A549 (cell line): ENCODE measurements at regions not wholly inside any gene's neighbourhood (a gene's known extent, or its start where the extent isn't known, plus 50 kb on each side); places are given as distances from the start of the nearest gene placed in this dataset.

Source experiments
- ATAC-seq, 2 experiments: fragments of 200-7000 bp in 1 of 2; fragments of >200 bp in 1 of 2; cut with Nextera tagmentation in 1 of 2; cut with Tn5 transposase in 1 of 2; 3 replicates each; pipeline versions ENCODE4 v1.8.0 to v1.9.1; 2018 to 2020; ENCODE audit warnings: mild to moderate bottlenecking in 1 of 2, moderate library complexity in 1 of 2
- CTCF ChIA-PET: fragments of 300-600 bp; sonication (Branson Sonifier 250); formaldehyde crosslinking; extraction: SDS; loops from one replicate; lab custom pipeline; 2021; ENCODE audit warnings: antibody characterized with exemption, inconsistent platforms; lab: Yijun Ruan, JAX
- POLR2A ChIA-PET: fragments of 350-600 bp; formaldehyde crosslinking; extraction: SDS; loops from one replicate; lab custom pipeline; 2021; ENCODE audit warnings: antibody characterized with exemption, inconsistent platforms; lab: Yijun Ruan, JAX
- DNase-seq, 2 experiments: peaks; one replicate each; pipeline versions ENCODE4 v3.0.0 to v3.0.0-alpha.2; 2011 to 2016; ENCODE audit warnings: low read depth in 1 of 2, low spot score in 1 of 2
- FAIRE-seq: peaks from 2 replicates; lab custom pipeline; 2011; peaks lifted over from hg19 to GRCh38; lab: Jason Lieb, UNC
- H3K27ac ChIP-seq, 2 experiments: fragments of >200 bp; sonication (Bioruptor Twin); formaldehyde crosslinking; 3 replicates each; pipeline ENCODE4 v1.5.1; 2016 to 2017
- H3K4me1 ChIP-seq: fragments of >200 bp; sonication (Bioruptor Twin); formaldehyde crosslinking; 3 replicates; pipeline ENCODE4 v1.6.1; 2016
- H3K4me2 ChIP-seq: fragments of >200 bp; sonication (Bioruptor Twin); formaldehyde crosslinking; 3 replicates; pipeline ENCODE4 v1.6.1; 2016
- H3K4me3 ChIP-seq: fragments of >200 bp; sonication (Bioruptor Twin); formaldehyde crosslinking; 3 replicates; pipeline ENCODE4 v1.5.1; 2016
- H3K9me3 ChIP-seq: fragments of >200 bp; sonication (Bioruptor Twin); formaldehyde crosslinking; 3 replicates; pipeline ENCODE4 v1.6.1; 2016
- CHD2 ChIP-seq: fragments of 150-350 bp; IDR thresholded peaks from 2 replicates; pipeline ENCODE4 v1.6.1; 2014; ENCODE audit warnings: low read length; ENCODE audit not compliant: partially characterized antibody
- FOSB ChIP-seq: fragments of 250-450 bp; sonication (Bioruptor Pico); IDR thresholded peaks from 2 replicates; pipeline ENCODE4 v1.5.0; 2020; ENCODE audit warnings: mild to moderate bottlenecking, moderate library complexity
- FOSL2 ChIP-seq, 2 experiments: fragments of 450-650 bp in 1 of 2; fragments of >200 bp in 1 of 2; sonication (Bioruptor Twin) in 1 of 2; formaldehyde crosslinking; IDR thresholded peaks; 2 replicates each; pipeline versions ENCODE4 v1.5.0 to v1.6.1; 2016 to 2020; ENCODE audit warnings: mild to moderate bottlenecking in 1 of 2, moderate library complexity in 1 of 2
- FOXS1 ChIP-seq: fragments of 250-450 bp; sonication (Bioruptor Pico); IDR thresholded peaks from 2 replicates; pipeline ENCODE4 v1.5.0; 2020; ENCODE audit warnings: mild to moderate bottlenecking, moderate library complexity
- HEYL ChIP-seq: fragments of 250-450 bp; sonication (Bioruptor Pico); IDR thresholded peaks from 2 replicates; pipeline ENCODE4 v1.8.0; 2021; ENCODE audit warnings: mild to moderate bottlenecking, moderate library complexity
- HMGXB4 ChIP-seq: fragments of 250-450 bp; sonication (Bioruptor Pico); IDR thresholded peaks from 2 replicates; pipeline ENCODE4 v1.5.0; 2021; ENCODE audit warnings: mild to moderate bottlenecking, moderate library complexity, borderline replicate concordance
- KDM1A ChIP-seq: fragments of 200-600 bp; sonication (generic); IDR thresholded peaks from 2 replicates; pipeline ENCODE4 v1.6.1; 2016; ENCODE audit warnings: low read depth, mild to moderate bottlenecking
- MAFK ChIP-seq: fragments of 450-650 bp; IDR thresholded peaks from 2 replicates; pipeline ENCODE4 v1.6.1; 2014; ENCODE audit not compliant: partially characterized antibody
- NPAS2 ChIP-seq: fragments of 250-450 bp; sonication (Bioruptor Pico); IDR thresholded peaks from 2 replicates; pipeline ENCODE4 v1.8.0; 2022; ENCODE audit warnings: mild to moderate bottlenecking, moderate library complexity, borderline replicate concordance
- PHF8 ChIP-seq: fragments of 200-600 bp; sonication (generic); IDR thresholded peaks from 2 replicates; pipeline ENCODE4 v1.6.1; 2016; ENCODE audit warnings: low read depth, mild to moderate bottlenecking, antibody characterized with exemption, moderate library complexity, borderline replicate concordance
- POLR2AphosphoS2 ChIP-seq: conservative IDR thresholded peaks from 2 replicates; pipeline ENCODE4 v1.6.1; 2012; ENCODE audit warnings: low read length, improper control_type of control experiment, inconsistent platforms
- RCOR1 ChIP-seq: fragments of 150-350 bp; IDR thresholded peaks from 2 replicates; pipeline ENCODE4 v1.6.1; 2014; ENCODE audit warnings: antibody characterized with exemption, low read length, low read depth
- REST ChIP-seq: fragments of 200-600 bp; sonication (generic); IDR thresholded peaks from 2 replicates; pipeline ENCODE4 v1.6.1; 2016; ENCODE audit warnings: antibody characterized with exemption, mild to moderate bottlenecking, moderate library complexity
- RNF2 ChIP-seq: fragments of 200-600 bp; sonication (generic); IDR thresholded peaks from 2 replicates; pipeline ENCODE4 v1.6.1; 2016; ENCODE audit warnings: low read depth, mild to moderate bottlenecking, antibody characterized with exemption, moderate library complexity, borderline replicate concordance
- TP53 ChIP-seq: fragments of 250-450 bp; sonication (Bioruptor Pico); IDR thresholded peaks from 2 replicates; pipeline ENCODE4 v1.5.0; 2021; ENCODE audit warnings: mild to moderate bottlenecking, moderate library complexity
- ZC3H11A ChIP-seq: fragments of 450-650 bp; IDR thresholded peaks from 2 replicates; pipeline ENCODE4 v1.6.1; 2014; ENCODE audit warnings: antibody characterized with exemption, mild to moderate bottlenecking
- ZSCAN20 ChIP-seq: fragments of 250-450 bp; sonication (Bioruptor Pico); IDR thresholded peaks from 2 replicates; pipeline ENCODE4 v1.8.0; 2022; ENCODE audit warnings: mild to moderate bottlenecking, moderate library complexity
- WGBS: methylation state at CpG from one replicate; pipeline ENCODE4 v1.1.6; 2017; ENCODE audit errors: missing lambda C conversion rate; 5-methylcytosine and 5-hydroxymethylcytosine counted together

DNA sequence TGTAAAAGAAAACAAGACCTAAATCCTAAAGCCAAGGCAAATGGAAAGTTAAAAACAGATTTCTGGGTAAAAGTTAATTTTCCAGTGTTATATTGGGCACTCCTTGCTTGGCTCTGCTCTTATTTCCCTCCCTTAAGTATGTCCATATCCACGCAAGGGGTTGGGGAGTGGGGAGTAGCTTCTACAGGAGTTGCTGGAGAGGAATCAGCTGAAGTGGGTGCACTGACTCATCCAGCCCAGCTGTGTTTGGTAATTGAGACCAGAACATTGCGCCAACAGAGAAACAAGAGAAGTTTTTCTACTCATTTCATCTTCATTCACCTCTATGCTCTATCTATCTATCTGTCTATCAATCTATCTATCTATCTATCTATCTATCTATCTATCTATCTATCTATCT, 298.4 kb upstream of the PDGFD start:
- Histone ChIP-seq H3K9me3 (no peaks in the 10 kb centered on the region), H3K4me3 (no peak overlapping the region), H3K4me1 (no peaks in the 10 kb centered on the region), H3K27ac (no peak overlapping the region), H3K4me2 (no peak overlapping the region)
- TF ChIP-seq POLR2AphosphoS2, result no peak
- no peak for TF ChIP-seq ZC3H11A
- no peak for TF ChIP-seq HMGXB4 (CRISPR knock-in tag)
- TF ChIP-seq REST, result no peak
- WGBS, result 67% methylated on average over 2 of the region's 2 CpGs
- ChIA-PET POLR2A (no interaction called here), CTCF (no interaction called here)
- FAIRE-seq, result no peak
- no peak for ATAC-seq
- no peak for DNase-seq

DNA sequence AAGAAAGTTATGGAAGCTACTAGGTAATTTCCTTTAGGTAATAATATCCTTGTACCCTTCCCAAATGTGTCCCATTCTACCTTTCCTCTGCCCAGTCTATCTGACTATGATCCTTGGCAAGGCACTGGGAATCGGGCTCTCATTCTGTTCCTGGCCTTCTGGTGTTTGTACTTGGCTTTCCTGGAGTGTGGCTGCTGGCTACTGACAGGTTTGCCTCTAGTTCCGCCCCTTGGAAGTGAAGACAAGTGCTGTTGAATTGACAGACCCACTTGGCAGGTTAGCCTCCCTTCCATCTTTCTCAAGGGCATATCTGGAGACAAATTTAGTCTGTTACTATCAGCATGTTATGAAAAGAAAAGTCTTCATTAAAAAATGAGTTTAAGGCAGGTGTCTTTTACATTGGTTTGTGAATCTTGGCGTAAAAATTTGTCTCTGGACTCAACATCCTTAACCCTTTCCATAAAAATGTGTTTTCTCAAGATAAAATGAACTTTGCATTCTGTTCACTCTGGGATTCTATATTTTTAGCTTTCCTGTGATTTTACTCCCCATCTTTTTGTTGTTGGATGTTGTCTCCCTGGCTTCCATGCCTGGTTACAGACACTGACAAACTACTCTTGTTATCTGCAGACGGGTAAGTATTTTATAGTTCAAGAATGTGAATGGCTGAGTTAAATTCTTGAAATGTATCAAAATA, 287.4 kb upstream of the PDGFD start:
- ATAC-seq (no peak), FAIRE-seq (no peak), DNase-seq (no peak)
- Histone ChIP-seq H3K4me3 (no peak overlapping the region), H3K9me3 (no peaks in the 10 kb centered on the region; the same call in 2 of the 3 replicates), H3K4me1 (peaks cover 19% of the 10 kb centered on the region), H3K27ac (peak overlapping the region; percentile 26 to 63; a peak in 4 of 6 replicates), H3K4me2 (peak overlapping the region; percentile 57; the same call in 2 of the 3 replicates)
- POLR2A ChIA-PET, result no interaction called here
- 69% methylated on average over 4 of the region's 4 CpGs for WGBS
- TF ChIP-seq HEYL (CRISPR knock-in tag) (no peak), ZSCAN20 (no peak), RNF2 (no peak), FOSL2 (IDR thresholded peaks at IDR 0.05) (no peak), FOSL2 (CRISPR knock-in tag; IDR thresholded peaks at IDR 0.05) (no peak), MAFK (no peak), CHD2 (no peak), ZC3H11A (no peak), NPAS2 (no peak), FOSB (no peak)
- CTCF ChIA-PET, result no interaction called here

- Histone ChIP-seq H3K4me2 (no peak overlapping the region), H3K4me1 (no peaks in the 10 kb centered on the region), H3K4me3 (no peak overlapping the region), H3K27ac (no peak overlapping the region), H3K9me3 (no peaks in the 10 kb centered on the region)
- FAIRE-seq (no peak), ATAC-seq (no peak), DNase-seq (no peak)
- ChIA-PET CTCF (no interaction called here), POLR2A (no interaction called here)
- no peak for TF ChIP-seq FOXS1 (CRISPR knock-in tag)
- TF ChIP-seq CHD2, result no peak
- TF ChIP-seq RCOR1, result no peak
Observed at GRCh38 chr11:104443387-104443786, 279.4 kb upstream of the PDGFD start.

DNA sequence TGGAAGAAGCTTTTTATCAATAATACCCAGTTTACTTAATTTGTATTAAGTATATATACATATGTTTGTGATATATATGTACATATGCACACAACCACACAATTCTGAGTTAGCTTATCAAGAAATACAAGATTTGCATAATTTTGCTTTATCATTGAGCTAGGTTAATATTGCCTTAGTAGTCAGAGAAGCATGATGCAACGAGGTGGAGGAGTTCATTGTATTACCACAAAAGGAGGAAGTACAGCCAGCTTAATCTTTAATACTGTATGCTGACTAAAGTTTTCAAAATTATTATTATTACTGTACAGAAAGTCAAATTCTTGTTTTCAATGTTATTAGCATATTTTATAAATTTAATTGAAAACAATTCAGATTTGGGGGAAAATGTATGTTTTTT, 278.4 kb upstream of the PDGFD start:
- 40% methylated on average over 1 of the region's 1 CpG for WGBS
- FAIRE-seq (no peak), DNase-seq (peak in 1 of 2 experiments; percentile 10), ATAC-seq (no peak)
- Histone ChIP-seq H3K4me2 (no peak overlapping the region), H3K4me1 (no peaks in the 10 kb centered on the region), H3K27ac (no peak overlapping the region), H3K4me3 (no peak overlapping the region), H3K9me3 (no peaks in the 10 kb centered on the region)
- CTCF ChIA-PET, result no interaction called here
- POLR2A ChIA-PET, result no interaction called here
- TF ChIP-seq KDM1A (no peak), PHF8 (no peak), TP53 (CRISPR knock-in tag) (no peak)
